ENCODE measurements at regions not wholly inside any gene's neighbourhood (a gene's known extent, or its start where the extent isn't known, plus 50 kb on each side); places are given as distances from the start of the nearest gene placed in this dataset.

GRCh38 chr16:66161269-66161668 is 205.2 kb upstream of the CDH5 start:
- H2BK120ac ChIP-seq (replicated peaks; ENCODE audit: low read depth, low read length): no peak overlapping the region
- no peaks in the 10 kb centered on the region for H3K9me3 ChIP-seq (ENCODE audit: insufficient read depth in 2 of 2, low read depth in 1 of 2, low read length in 1 of 2)
- no peak overlapping the region for H2AFZ ChIP-seq (ENCODE audit: low read length)
- H4K5ac ChIP-seq (ENCODE audit: insufficient read length, low read depth, low read length): no peak overlapping the region
- DNase-seq (ENCODE audit: low read depth in 1 of 2, low spot score in 2 of 2) (no peak), FAIRE-seq (no peak)
- ChIA-PET CTCF (ENCODE audit: partially characterized antibody) (interaction anchor here (1.5 kb wide), 1 partner anchor 136 kb away, joined by 3 read pairs; no protein-coding TSS in a partner anchor), POLR2A (ENCODE audit: partially characterized antibody) (no interaction called here)
- H3K23me2 ChIP-seq (ENCODE audit: low read depth, low read length): no peaks in the 10 kb centered on the region
- peaks cover 0 to 4% (median 0%) of the 10 kb centered on the region in 4 experiments; a peak in 1 of 7 replicates for H3K4me1 ChIP-seq (replicated peaks in 1 of 4; ENCODE audit: control insufficient read depth in 3 of 4, insufficient read depth in 4 of 4, low read length in 3 of 4)
- H4K20me1 ChIP-seq (replicated peaks in 1 of 2; ENCODE audit: control insufficient read depth in 1 of 2, insufficient read depth in 2 of 2, low read length in 2 of 2): no peaks in the 10 kb centered on the region
- no peak overlapping the region for H2AK5ac ChIP-seq (ENCODE audit: low read depth, low read length)
- no peak overlapping the region for H2BK12ac ChIP-seq (ENCODE audit: low read depth, low read length)
- H3K27me3 ChIP-seq (replicated peaks in 1 of 4; ENCODE audit: control insufficient read depth in 3 of 4, extremely low read depth in 1 of 4, insufficient read depth in 3 of 4, low read length in 3 of 4): no peaks in the 10 kb centered on the region; a peak in 1 of 7 replicates
- no peak overlapping the region for H4K8ac ChIP-seq (ENCODE audit: extremely low read depth, insufficient read depth, low read length)
- no peaks in the 10 kb centered on the region for H3K79me1 ChIP-seq (ENCODE audit: low read depth, low read length)
- no peaks in the 10 kb centered on the region for H3K36me3 ChIP-seq (ENCODE audit: control insufficient read depth in 2 of 4, insufficient read depth in 4 of 4, low read length in 3 of 4)
- no peak overlapping the region for H2BK15ac ChIP-seq (ENCODE audit: low read length)
- H3K4ac ChIP-seq (replicated peaks; ENCODE audit: insufficient read length, low read depth, low read length): no peak overlapping the region
- no peak overlapping the region for H2BK5ac ChIP-seq (ENCODE audit: low read depth, low read length)
- no peak overlapping the region for H3K23ac ChIP-seq (ENCODE audit: insufficient read length)
- H3K14ac ChIP-seq (ENCODE audit: insufficient read length): no peak overlapping the region
- H4K91ac ChIP-seq (replicated peaks; ENCODE audit: insufficient read length, low read length): no peak overlapping the region
- H3K4me2 ChIP-seq (ENCODE audit: insufficient read depth in 1 of 2, low read depth in 2 of 2, low read length in 2 of 2): no peak overlapping the region
- H3K79me2 ChIP-seq (ENCODE audit: control insufficient read depth in 1 of 2, insufficient read depth in 2 of 2, low read length in 2 of 2): no peaks in the 10 kb centered on the region
- no peak overlapping the region for H3K27ac ChIP-seq (ENCODE audit: low read depth, low read length)
- WGBS, 2 experiments (ENCODE audit: extremely low coverage in 1 of 2, insufficient coverage in 1 of 2, insufficient read length in 1 of 2, insufficient replicate concordance in 2 of 2, low coverage in 1 of 2, low lambda C conversion rate in 2 of 2, missing lambda C conversion rate in 1 of 2): 90% methylated on average over 3 of the region's 3 CpGs; no CpG with 5 or more reads in 1 of the 2 experiments
- H3K56ac ChIP-seq (replicated peaks; ENCODE audit: insufficient read length, low read depth, low read length): no peak overlapping the region
- H3K9ac ChIP-seq (replicated peaks in 1 of 4; ENCODE audit: extremely low read depth in 1 of 4, low read depth in 3 of 4, low read length in 3 of 4): no peak overlapping the region
- no peak overlapping the region for H2BK20ac ChIP-seq (ENCODE audit: low read length)
- H3K18ac ChIP-seq (ENCODE audit: extremely low read depth, low read length): no peak overlapping the region
- no peak overlapping the region for H3K4me3 ChIP-seq (ENCODE audit: extremely low read depth in 1 of 4, insufficient read depth in 2 of 4, low read depth in 3 of 4, low read length in 4 of 4)
- no peak for TF ChIP-seq POLR2AphosphoS5 (IDR thresholded peaks at IDR 0.05; ENCODE audit: low read depth, low read length)
- no peak for TF ChIP-seq TBP (IDR thresholded peaks at IDR 0.05; ENCODE audit: low read depth, low read length)
- no peak for TF ChIP-seq BCL11A (IDR thresholded peaks at IDR 0.05; ENCODE audit: low read depth in 2 of 2, low read length in 2 of 2)
- no peak for TF ChIP-seq SAP30 (IDR thresholded peaks at IDR 0.05; ENCODE audit: insufficient read depth, insufficient replicate concordance, low read length)
- TF ChIP-seq SP1 (IDR thresholded peaks at IDR 0.05; ENCODE audit: low read depth, low read length): no peak
- TF ChIP-seq NRF1 (IDR thresholded peaks at IDR 0.05; ENCODE audit: low read depth, low read length): no peak
- TF ChIP-seq RFX5 (IDR thresholded peaks at IDR 0.05; ENCODE audit: borderline replicate concordance, low read depth, low read length): no peak
- TF ChIP-seq EP300 (IDR thresholded peaks at IDR 0.05; ENCODE audit: borderline replicate concordance in 1 of 2, low read depth in 2 of 2, low read length in 2 of 2): no peak
- no peak for TF ChIP-seq RXRA (IDR thresholded peaks at IDR 0.05; ENCODE audit: insufficient read depth, low read depth, low read length)
- no peak for TF ChIP-seq SRF (IDR thresholded peaks at IDR 0.05; ENCODE audit: low read depth, low read length)
- TF ChIP-seq, protein P1, sequence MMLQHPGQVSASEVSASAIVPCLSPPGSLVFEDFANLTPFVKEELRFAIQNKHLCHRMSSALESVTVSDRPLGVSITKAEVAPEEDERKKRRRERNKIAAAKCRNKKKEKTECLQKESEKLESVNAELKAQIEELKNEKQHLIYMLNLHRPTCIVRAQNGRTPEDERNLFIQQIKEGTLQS (IDR thresholded peaks at IDR 0.05; ENCODE audit: insufficient read depth, low read depth, low read length): no peak
- TF ChIP-seq TAF7 (optimal IDR thresholded peaks at IDR 0.05; ENCODE audit: borderline replicate concordance, low read depth, low read length): no peak
- TF ChIP-seq CHD2 (IDR thresholded peaks at IDR 0.05; ENCODE audit: low read length): no peak
- TF ChIP-seq SP2 (IDR thresholded peaks at IDR 0.05; ENCODE audit: low read length): no peak
- TF ChIP-seq RAD21 (IDR thresholded peaks at IDR 0.05 in 1 of 2, conservative IDR thresholded peaks at IDR 0.05 in 1 of 2; ENCODE audit: low read depth in 2 of 2, low read length in 2 of 2): no peak

All from H1 (cell line).